ENCODE measurements at regions not wholly inside any gene's neighbourhood (a gene's known extent, or its start where the extent isn't known, plus 50 kb on each side); places are given as distances from the start of the nearest gene placed in this dataset.

GRCh38 chr21:15343066-15343465, 278.3 kb upstream of the NRIP1 start:
- DNase-seq (ENCODE audit: low spot score) (no peak), FAIRE-seq (no peak), ATAC-seq (no peak)
- Histone ChIP-seq H2AFZ (ENCODE audit: low read length) (no peak overlapping the region), H3K4me3 (replicated peaks in 1 of 3; ENCODE audit: insufficient read depth in 1 of 3, low read depth in 2 of 3, low read length in 3 of 3) (no peak overlapping the region), H3K4me1 (ENCODE audit: insufficient read depth, low read length) (no peaks in the 10 kb centered on the region), H4K20me1 (ENCODE audit: insufficient read depth, low read length) (no peaks in the 10 kb centered on the region), H3K4me2 (ENCODE audit: low read depth, low read length) (no peak overlapping the region), H3K36me3 (replicated peaks in 1 of 2; ENCODE audit: control insufficient read depth in 1 of 2, insufficient read depth in 2 of 2, low read length in 2 of 2) (no peaks in the 10 kb centered on the region), H3K9ac (ENCODE audit: insufficient read depth, low read depth, low read length) (no peak overlapping the region), H3K27me3 (ENCODE audit: control insufficient read depth in 1 of 2, insufficient read depth in 2 of 2, low read length in 2 of 2) (no peaks in the 10 kb centered on the region), H3K27ac (ENCODE audit: extremely low read length, insufficient read depth, low read length) (no peak overlapping the region), H3K79me2 (ENCODE audit: insufficient read depth, low read length) (no peaks in the 10 kb centered on the region), H3K9me3 (ENCODE audit: low read length) (no peaks in the 10 kb centered on the region)
- WGBS (ENCODE audit: low lambda C conversion rate): 74% methylated on average over 1 of the region's 1 CpG
- TF ChIP-seq MAFK (conservative IDR thresholded peaks at IDR 0.05 in 1 of 2, IDR thresholded peaks at IDR 0.05 in 1 of 2; ENCODE audit: low read length in 2 of 2): peak; percentile 39 to 65
- peak; percentile 91 for TF ChIP-seq NFE2L2 (IDR thresholded peaks at IDR 0.05; ENCODE audit: low read length)
- TF ChIP-seq SMAD3 (CRISPR knock-in tag; IDR thresholded peaks at IDR 0.05): no peak
- TF ChIP-seq ATF7 (IDR thresholded peaks at IDR 0.05): no peak
- TF ChIP-seq ATF7 (CRISPR knock-in tag; IDR thresholded peaks at IDR 0.05): no peak
- TF ChIP-seq MAFF (IDR thresholded peaks at IDR 0.05; ENCODE audit: low read depth, low read length): peak; percentile 47; the same call in 1 of the 2 replicates
- 0 out of 2 replicates have a peak, but pooled peaks have one; percentile 28 for TF ChIP-seq MAFG (CRISPR knock-in tag; IDR thresholded peaks at IDR 0.05)
- no peak for TF ChIP-seq NONO (IDR thresholded peaks at IDR 0.05)
- TF ChIP-seq NONO (CRISPR knock-in tag; conservative IDR thresholded peaks at IDR 0.05): no peak
- no peak for TF ChIP-seq YEATS4 (CRISPR knock-in tag; IDR thresholded peaks at IDR 0.05; ENCODE audit: borderline replicate concordance)
- TF ChIP-seq AFF4 (CRISPR knock-in tag; IDR thresholded peaks at IDR 0.05): no peak
- TF ChIP-seq ZNF558 (CRISPR knock-in tag; IDR thresholded peaks at IDR 0.05; ENCODE audit: borderline replicate concordance): no peak
- TF ChIP-seq BCLAF1 (IDR thresholded peaks at IDR 0.05): no peak
- in situ Hi-C loops (cut with HindIII; ENCODE audit: extremely low pct_ligation_motif_present, low pct_unique_long_range_greater_than_20kb): no loop called here
- ChIA-PET CTCF (ENCODE audit: low intra/inter-chr PET ratio, low total read pairs) (no interaction called here), POLR2A (no interaction called here)
- intact Hi-C loops (cut with micrococcal nuclease; ENCODE audit: unreplicated experiment): no loop called here
- no TSS peak for BruUV-seq (replicated peaks)
